ENCODE measurements at regions not wholly inside any gene's neighbourhood (a gene's known extent, or its start where the extent isn't known, plus 50 kb on each side); places are given as distances from the start of the nearest gene placed in this dataset.

GRCh38 chr6:109298605-109299264 lies 83.5 kb downstream of the CD164 start:
- TF ChIP-seq CTCF (conservative IDR thresholded peaks at IDR 0.05) = no peak
- no peak for TF ChIP-seq EZH2 (IDR thresholded peaks at IDR 0.05; ENCODE audit: low read depth)

All from PC-9 (cell line).